ENCODE measurements at regions not wholly inside any gene's neighbourhood (a gene's known extent, or its start where the extent isn't known, plus 50 kb on each side); places are given as distances from the start of the nearest gene placed in this dataset.

DNA sequence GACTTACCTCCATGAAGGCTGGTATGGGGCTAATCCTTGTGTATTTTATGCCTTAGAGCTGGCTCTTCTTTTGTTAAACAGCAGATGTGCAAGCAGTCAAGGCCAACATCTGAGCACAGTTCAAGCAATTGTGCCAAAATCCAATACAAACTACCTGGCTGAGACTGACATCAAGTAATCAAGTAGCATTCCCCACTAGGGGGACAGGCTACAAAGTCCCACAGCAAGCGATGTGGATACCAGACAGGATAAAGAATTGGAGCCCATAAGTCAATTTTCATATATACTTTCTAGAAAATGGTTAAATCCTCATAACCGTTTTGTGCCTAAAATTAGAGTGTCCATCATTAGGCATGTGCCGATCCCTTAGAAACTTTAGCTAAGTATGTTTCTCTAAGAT is 675.8 kb downstream of the DIAPH3 start:
- TF ChIP-seq FOS (IDR thresholded peaks at IDR 0.05; ENCODE audit: borderline replicate concordance, extremely low read depth, insufficient read length): no peak
- TF ChIP-seq, protein P1, sequence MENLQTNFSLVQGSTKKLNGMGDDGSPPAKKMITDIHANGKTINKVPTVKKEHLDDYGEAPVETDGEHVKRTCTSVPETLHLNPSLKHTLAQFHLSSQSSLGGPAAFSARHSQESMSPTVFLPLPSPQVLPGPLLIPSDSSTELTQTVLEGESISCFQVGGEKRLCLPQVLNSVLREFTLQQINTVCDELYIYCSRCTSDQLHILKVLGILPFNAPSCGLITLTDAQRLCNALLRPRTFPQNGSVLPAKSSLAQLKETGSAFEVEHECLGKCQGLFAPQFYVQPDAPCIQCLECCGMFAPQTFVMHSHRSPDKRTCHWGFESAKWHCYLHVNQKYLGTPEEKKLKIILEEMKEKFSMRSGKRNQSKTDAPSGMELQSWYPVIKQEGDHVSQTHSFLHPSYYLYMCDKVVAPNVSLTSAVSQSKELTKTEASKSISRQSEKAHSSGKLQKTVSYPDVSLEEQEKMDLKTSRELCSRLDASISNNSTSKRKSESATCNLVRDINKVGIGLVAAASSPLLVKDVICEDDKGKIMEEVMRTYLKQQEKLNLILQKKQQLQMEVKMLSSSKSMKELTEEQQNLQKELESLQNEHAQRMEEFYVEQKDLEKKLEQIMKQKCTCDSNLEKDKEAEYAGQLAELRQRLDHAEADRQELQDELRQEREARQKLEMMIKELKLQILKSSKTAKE (IDR thresholded peaks at IDR 0.05; ENCODE audit: low read depth, poor library complexity, severe bottlenecking): no peak
